SK-N-MC (cell line): ENCODE measurements at regions not wholly inside any gene's neighbourhood (a gene's known extent, or its start where the extent isn't known, plus 50 kb on each side); places are given as distances from the start of the nearest gene placed in this dataset.

ENCODE experiments used
- EZH2 ChIP-seq: fragments of 200-600 bp; sonication (generic); IDR thresholded peaks from one replicate; pipeline ENCODE4 v1.6.1; 2017; ENCODE audit warnings: antibody characterized with exemption
- POLR2AphosphoS5 ChIP-seq: IDR thresholded peaks from 2 replicates; pipeline ENCODE4 v1.6.1; 2012; ENCODE audit warnings: mild to moderate bottlenecking, low read depth, low read length, borderline replicate concordance

GRCh38 chr2:36071698-36072097 lies 283.9 kb upstream of the CRIM1 start:
- TF ChIP-seq EZH2 (no peak), POLR2AphosphoS5 (no peak)
